ENCODE measurements at regions not wholly inside any gene's neighbourhood (a gene's known extent, or its start where the extent isn't known, plus 50 kb on each side); places are given as distances from the start of the nearest gene placed in this dataset.

- no peak for DNase-seq (ENCODE audit: low read depth in 3 of 3, low spot score in 1 of 3)
These were observed 165.0 kb upstream of the SUCLG2 start for GRCh38 chr3:67819447-67819846.

GRCh38 chr3:67809370-67809935 is 155.0 kb upstream of the SUCLG2 start:
- DNase-seq (ENCODE audit: low read depth in 3 of 3, low spot score in 1 of 3) = no peak

GRCh38 chr3:67808906-67809305 is 154.5 kb upstream of the SUCLG2 start:
- no peak for DNase-seq (ENCODE audit: low read depth in 3 of 3, low spot score in 1 of 3)

GRCh38 chr3:67804578-67804977 is 150.2 kb upstream of the SUCLG2 start:
- DNase-seq (ENCODE audit: low read depth in 3 of 3, low spot score in 1 of 3) = no peak

GRCh38 chr3:67804089-67804488 is 149.7 kb upstream of the SUCLG2 start:
- DNase-seq (ENCODE audit: low read depth in 3 of 3, low spot score in 1 of 3) = no peak

- no peak for DNase-seq (ENCODE audit: low read depth in 3 of 3, low spot score in 1 of 3)
These were observed 144.0 kb upstream of the SUCLG2 start for GRCh38 chr3:67798412-67798811.

GRCh38 chr3:67791620-67792019 is 137.2 kb upstream of the SUCLG2 start:
- no peak for DNase-seq (ENCODE audit: low read depth in 3 of 3, low spot score in 1 of 3)

GRCh38 chr3:67790043-67790442 is 135.6 kb upstream of the SUCLG2 start:
- peak; percentile 19 to 34 (median 25) for DNase-seq (ENCODE audit: low read depth in 3 of 3, low spot score in 1 of 3)

GRCh38 chr3:67788396-67788795 is 134.0 kb upstream of the SUCLG2 start:
- DNase-seq (ENCODE audit: low read depth in 3 of 3, low spot score in 1 of 3) = no peak

- DNase-seq (ENCODE audit: low read depth in 3 of 3, low spot score in 1 of 3) = no peak
These were observed 129.2 kb upstream of the SUCLG2 start for GRCh38 chr3:67783281-67784250.

- no peak for DNase-seq (ENCODE audit: low read depth in 3 of 3, low spot score in 1 of 3)
These were observed 127.5 kb upstream of the SUCLG2 start for GRCh38 chr3:67781871-67782270.

GRCh38 chr3:67781218-67781617 is 126.8 kb upstream of the SUCLG2 start:
- DNase-seq (ENCODE audit: low read depth in 3 of 3, low spot score in 1 of 3) = no peak

- no peak for DNase-seq (ENCODE audit: low read depth in 3 of 3, low spot score in 1 of 3)
These were observed 120.3 kb upstream of the SUCLG2 start for GRCh38 chr3:67774676-67775075.

- DNase-seq (ENCODE audit: low read depth in 3 of 3, low spot score in 1 of 3) = no peak
These were observed 111.2 kb upstream of the SUCLG2 start for GRCh38 chr3:67765575-67765974.

- DNase-seq (ENCODE audit: low read depth in 3 of 3, low spot score in 1 of 3) = no peak
These were observed 90.9 kb upstream of the SUCLG2 start for GRCh38 chr3:67745296-67745695.

- no peak for DNase-seq (ENCODE audit: low read depth in 3 of 3, low spot score in 1 of 3)
These were observed 90.3 kb upstream of the SUCLG2 start for GRCh38 chr3:67744699-67745098.

GRCh38 chr3:67739851-67740250 is 85.4 kb upstream of the SUCLG2 start:
- no peak for DNase-seq (ENCODE audit: low read depth in 3 of 3, low spot score in 1 of 3)

- no peak for DNase-seq (ENCODE audit: low read depth in 3 of 3, low spot score in 1 of 3)
These were observed 83.8 kb upstream of the SUCLG2 start for GRCh38 chr3:67737906-67738865.

GRCh38 chr3:67737140-67737539 is 82.7 kb upstream of the SUCLG2 start:
- DNase-seq (ENCODE audit: low read depth in 3 of 3, low spot score in 1 of 3) = no peak

GRCh38 chr3:67733269-67733950 is 79.0 kb upstream of the SUCLG2 start:
- DNase-seq (ENCODE audit: low read depth in 3 of 3, low spot score in 1 of 3) = no peak

GRCh38 chr3:67724434-67724833 is 70.0 kb upstream of the SUCLG2 start:
- no peak for DNase-seq (ENCODE audit: low read depth in 3 of 3, low spot score in 1 of 3)

Measured in stimulated activated CD4-positive, alpha-beta T cell treated with anti-CD3 and anti-CD28 coated beads, TNF-alpha, amount 100 ng/mL, for 1 hour (primary cell).